OCI-LY3 (cell line): ENCODE measurements at regions not wholly inside any gene's neighbourhood (a gene's known extent, or its start where the extent isn't known, plus 50 kb on each side); places are given as distances from the start of the nearest gene placed in this dataset.

Experiments used
- H2AFZ ChIP-seq: fragments of 200-600, 300-600 bp; shearing (Covaris generic); 2 replicates; pipeline ENCODE4 v1.6.0; 2014; ENCODE audit warnings: antibody characterized with exemption, low read depth, low read length
- H3K27ac ChIP-seq: fragments of 200-600, 300-600 bp; sonication (generic); 2 replicates; pipeline ENCODE4 v1.5.1; 2014; ENCODE audit warnings: mild to moderate bottlenecking, low read length, moderate library complexity, mixed read lengths
- H3K27me3 ChIP-seq: fragments of 200-600, 300-600 bp; sonication (generic); 2 replicates; pipeline ENCODE4 v1.6.1; 2014; ENCODE audit warnings: low read depth, low read length, mixed read lengths
- H3K36me3 ChIP-seq: fragments of 200-600, 300-600 bp; sonication (generic); replicated peaks from 2 replicates; pipeline ENCODE3; 2014; ENCODE audit warnings: low read depth, low read length, mixed read lengths
- H3K4me1 ChIP-seq: fragments of 300-600, 200-600 bp; sonication (generic); 2 replicates; pipeline ENCODE4 v1.6.1; 2014; ENCODE audit warnings: low read length, mixed read lengths
- H3K4me2 ChIP-seq: fragments of 200-600, 300-600 bp; sonication (generic); 2 replicates; pipeline ENCODE4 v1.6.1; 2014; ENCODE audit warnings: low read length, mixed read lengths
- H3K4me3 ChIP-seq: fragments of 300-600, 200-600 bp; sonication (generic); 2 replicates; pipeline ENCODE4 v1.5.1; 2014; ENCODE audit warnings: antibody characterized with exemption, mild to moderate bottlenecking, low read length, moderate library complexity
- H3K79me2 ChIP-seq: fragments of 300-600, 200-600 bp; shearing (Covaris generic); 2 replicates; pipeline ENCODE4 v1.6.1; 2014; ENCODE audit warnings: mild to moderate bottlenecking, low read length, mixed read lengths
- H3K9ac ChIP-seq: fragments of 300-600, 200-600 bp; shearing (Covaris generic); 2 replicates; pipeline ENCODE4 v1.6.0; 2014; ENCODE audit warnings: mild to moderate bottlenecking, low read length, moderate library complexity
- H3K9me3 ChIP-seq: fragments of 200-600, 300-600 bp; shearing (Covaris generic); 2 replicates; pipeline ENCODE4 v1.6.1; 2014; ENCODE audit warnings: low read length, mixed read lengths; ENCODE audit not compliant: insufficient read depth
- H4K20me1 ChIP-seq: fragments of 200-600, 300-600 bp; sonication (generic); 2 replicates; pipeline ENCODE4 v1.6.1; 2016; ENCODE audit warnings: low read length, mixed read lengths; ENCODE audit not compliant: insufficient read depth
- CTCF ChIP-seq: fragments of 200-600, 300-600 bp; sonication (generic); IDR thresholded peaks from 2 replicates; pipeline ENCODE4 v1.5.1; 2014; ENCODE audit warnings: antibody characterized with exemption, low read length, low read depth
- EZH2phosphoT487 ChIP-seq: fragments of 200-600 bp; shearing (Covaris generic); IDR thresholded peaks from 2 replicates; pipeline ENCODE4 v1.6.1; 2018; ENCODE audit warnings: antibody characterized with exemption, mixed run types, low read depth

- Histone ChIP-seq H4K20me1 (no peaks in the 10 kb centered on the region), H3K4me1 (no peaks in the 10 kb centered on the region), H3K27me3 (0 out of 2 replicates have a peak, but pooled peaks cover 8% of the 10 kb centered on the region), H3K79me2 (no peaks in the 10 kb centered on the region), H3K4me2 (no peak overlapping the region), H3K9me3 (no peaks in the 10 kb centered on the region), H3K9ac (no peak overlapping the region), H3K27ac (no peak overlapping the region), H3K4me3 (no peak overlapping the region), H2AFZ (no peak overlapping the region), H3K36me3 (no peaks in the 10 kb centered on the region)
- no peak for TF ChIP-seq EZH2phosphoT487
- no peak for TF ChIP-seq CTCF
These were observed 81.0 kb downstream of the ERMARD start for GRCh38 chr6:169832247-169832948.

- Histone ChIP-seq H2AFZ (no peak overlapping the region), H3K79me2 (no peaks in the 10 kb centered on the region), H3K27me3 (0 out of 2 replicates have a peak, but pooled peaks cover 8% of the 10 kb centered on the region), H3K9ac (no peak overlapping the region), H4K20me1 (no peaks in the 10 kb centered on the region), H3K9me3 (no peaks in the 10 kb centered on the region), H3K4me3 (no peak overlapping the region), H3K4me1 (no peaks in the 10 kb centered on the region), H3K36me3 (no peaks in the 10 kb centered on the region), H3K4me2 (no peak overlapping the region), H3K27ac (no peak overlapping the region)
- TF ChIP-seq CTCF (peak; percentile 68), EZH2phosphoT487 (no peak)
These were observed 80.2 kb downstream of the ERMARD start for GRCh38 chr6:169831450-169832246.
